Activated CD8-positive, alpha-beta memory T cell treated with anti-CD3 and anti-CD28 coated beads for 48 hours (primary cell): ENCODE measurements at regions not wholly inside any gene's neighbourhood (a gene's known extent, or its start where the extent isn't known, plus 50 kb on each side); places are given as distances from the start of the nearest gene placed in this dataset.

Experiments
- DNase-seq, 3 experiments: peaks; one replicate each; pipeline ENCODE4 v3.0.0-alpha.2; 2020; ENCODE audit warnings: low read depth in 2 of 3, low spot score in 2 of 3

GRCh38 chr18:67041334-67041733 lies 437.4 kb upstream of the CDH19 start:
- no peak for DNase-seq

GRCh38 chr18:67035026-67035425 lies 431.1 kb upstream of the CDH19 start:
- DNase-seq = no peak

- DNase-seq = no peak
These were observed 419.2 kb upstream of the CDH19 start for GRCh38 chr18:67023059-67023458.

- no peak for DNase-seq
These were observed 407.0 kb upstream of the CDH19 start for GRCh38 chr18:67010919-67011318.

- no peak for DNase-seq
These were observed 404.1 kb upstream of the CDH19 start for GRCh38 chr18:67007999-67008398.

GRCh38 chr18:67007085-67007484 lies 403.2 kb upstream of the CDH19 start:
- DNase-seq = no peak

- DNase-seq = no peak
These were observed 397.2 kb upstream of the CDH19 start for GRCh38 chr18:67001052-67001451.

GRCh38 chr18:66999003-66999402 lies 395.1 kb upstream of the CDH19 start:
- no peak for DNase-seq

- no peak for DNase-seq
These were observed 391.4 kb upstream of the CDH19 start for GRCh38 chr18:66995270-66995669.

GRCh38 chr18:66994790-66995189 lies 390.9 kb upstream of the CDH19 start:
- DNase-seq = no peak

GRCh38 chr18:66993492-66993891 lies 389.6 kb upstream of the CDH19 start:
- DNase-seq = no peak

GRCh38 chr18:66990909-66991308 lies 387.0 kb upstream of the CDH19 start:
- no peak for DNase-seq

GRCh38 chr18:66979009-66979408 lies 375.1 kb upstream of the CDH19 start:
- no peak for DNase-seq

GRCh38 chr18:66972681-66973080 lies 368.8 kb upstream of the CDH19 start:
- DNase-seq = no peak

GRCh38 chr18:66971960-66972359 lies 368.1 kb upstream of the CDH19 start:
- DNase-seq = no peak

GRCh38 chr18:66966171-66966570 lies 362.3 kb upstream of the CDH19 start:
- DNase-seq = no peak

GRCh38 chr18:66958309-66958708 lies 354.4 kb upstream of the CDH19 start:
- DNase-seq = no peak

GRCh38 chr18:66951750-66952149 lies 347.9 kb upstream of the CDH19 start:
- DNase-seq = no peak

GRCh38 chr18:66949419-66949818 lies 345.5 kb upstream of the CDH19 start:
- DNase-seq = no peak

- no peak for DNase-seq
These were observed 333.7 kb upstream of the CDH19 start for GRCh38 chr18:66937546-66937945.

- DNase-seq = no peak
These were observed 327.1 kb upstream of the CDH19 start for GRCh38 chr18:66931010-66931409.

GRCh38 chr18:66916834-66917233 lies 312.9 kb upstream of the CDH19 start:
- DNase-seq = no peak

- no peak for DNase-seq
These were observed 296.9 kb upstream of the CDH19 start for GRCh38 chr18:66900837-66901236.

- DNase-seq = no peak
These were observed 291.7 kb upstream of the CDH19 start for GRCh38 chr18:66895631-66896030.
